ENCODE measurements at regions not wholly inside any gene's neighbourhood (a gene's known extent, or its start where the extent isn't known, plus 50 kb on each side); places are given as distances from the start of the nearest gene placed in this dataset.
"Not testable (repeated sequence)": the region's sequence is repeated elsewhere in the genome, so short reads cannot be mapped to it uniquely, and the experiment has no call there.

DNA sequence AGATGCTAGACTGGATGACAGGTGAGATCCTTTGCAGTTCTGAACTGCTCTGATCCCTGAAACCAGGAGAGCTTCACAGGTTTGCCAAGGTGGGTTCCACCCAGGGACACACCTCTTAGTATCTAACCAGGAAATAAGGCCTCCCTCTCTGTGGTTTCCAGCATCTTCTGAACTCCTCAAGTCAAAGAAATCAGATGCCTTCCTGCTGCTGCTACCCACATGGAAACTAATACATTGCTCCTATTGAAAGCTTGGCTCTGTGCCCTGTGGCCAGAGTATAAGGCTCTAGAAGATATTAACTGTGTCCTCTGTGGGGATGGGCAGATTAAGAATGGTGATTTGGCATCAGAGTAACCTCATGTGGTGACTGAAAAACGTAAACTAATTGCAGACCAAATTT is 75.0 kb upstream of the MRPS6 start:
- TF ChIP-seq, protein P1, sequence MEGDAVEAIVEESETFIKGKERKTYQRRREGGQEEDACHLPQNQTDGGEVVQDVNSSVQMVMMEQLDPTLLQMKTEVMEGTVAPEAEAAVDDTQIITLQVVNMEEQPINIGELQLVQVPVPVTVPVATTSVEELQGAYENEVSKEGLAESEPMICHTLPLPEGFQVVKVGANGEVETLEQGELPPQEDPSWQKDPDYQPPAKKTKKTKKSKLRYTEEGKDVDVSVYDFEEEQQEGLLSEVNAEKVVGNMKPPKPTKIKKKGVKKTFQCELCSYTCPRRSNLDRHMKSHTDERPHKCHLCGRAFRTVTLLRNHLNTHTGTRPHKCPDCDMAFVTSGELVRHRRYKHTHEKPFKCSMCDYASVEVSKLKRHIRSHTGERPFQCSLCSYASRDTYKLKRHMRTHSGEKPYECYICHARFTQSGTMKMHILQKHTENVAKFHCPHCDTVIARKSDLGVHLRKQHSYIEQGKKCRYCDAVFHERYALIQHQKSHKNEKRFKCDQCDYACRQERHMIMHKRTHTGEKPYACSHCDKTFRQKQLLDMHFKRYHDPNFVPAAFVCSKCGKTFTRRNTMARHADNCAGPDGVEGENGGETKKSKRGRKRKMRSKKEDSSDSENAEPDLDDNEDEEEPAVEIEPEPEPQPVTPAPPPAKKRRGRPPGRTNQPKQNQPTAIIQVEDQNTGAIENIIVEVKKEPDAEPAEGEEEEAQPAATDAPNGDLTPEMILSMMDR (conservative IDR thresholded peaks at IDR 0.05; ENCODE audit: low read depth): no peak
- ChIA-PET POLR2A (ENCODE audit: low non-redundant PET) (no interaction called here), CTCF (no interaction called here)
- H3K27ac ChIP-seq: no peak overlapping the region
- no peak for DNase-seq (ENCODE audit: low spot score)

DNA sequence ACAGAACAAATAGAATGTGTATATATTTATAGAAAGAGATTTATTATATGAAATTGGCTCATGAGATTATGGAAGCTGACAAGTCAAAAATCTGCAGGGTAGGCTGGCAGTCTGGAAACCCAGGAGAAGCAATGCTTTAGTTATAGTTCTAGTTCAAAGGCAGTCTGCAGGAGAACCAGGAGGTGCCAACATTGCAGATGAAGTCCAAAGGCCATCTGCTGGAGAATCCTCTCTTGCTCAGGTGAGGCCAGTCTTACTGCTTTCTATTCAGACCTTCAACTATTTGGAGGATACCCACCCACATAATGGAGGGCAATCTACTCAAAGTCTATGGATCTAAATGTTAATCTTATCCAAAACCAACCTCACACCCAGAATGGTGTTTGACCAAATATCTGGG is 75.9 kb upstream of the MRPS6 start:
- ChIA-PET CTCF (no interaction called here), POLR2A (ENCODE audit: low non-redundant PET) (no interaction called here)
- DNase-seq (ENCODE audit: low spot score): no peak
- no peak overlapping the region for H3K27ac ChIP-seq
- TF ChIP-seq, protein P1 (conservative IDR thresholded peaks at IDR 0.05; ENCODE audit: low read depth): no peak

DNA sequence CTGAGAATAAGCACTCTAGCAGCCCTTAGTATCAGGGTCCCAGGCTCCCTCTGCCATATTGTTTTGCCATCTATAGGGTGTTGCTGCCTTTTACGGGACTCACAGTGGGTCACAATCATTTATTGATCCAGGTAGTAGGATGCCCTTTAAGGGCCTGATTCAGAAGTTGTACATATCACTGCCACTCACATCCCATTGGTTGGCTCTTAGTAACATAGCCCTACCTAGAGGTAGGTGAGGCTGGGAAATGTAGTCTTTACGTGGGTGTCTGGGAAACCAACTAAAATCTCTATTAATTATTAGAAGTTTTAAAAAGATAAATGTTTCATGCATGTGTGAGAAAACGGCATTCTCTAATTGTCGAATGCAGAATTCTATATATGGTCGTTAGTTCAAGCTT is 78.8 kb upstream of the ATP5PO start:
- DNase-seq (ENCODE audit: low spot score): no peak
- no peak overlapping the region for H3K27ac ChIP-seq
- POLR2A ChIA-PET (ENCODE audit: low non-redundant PET): no interaction called here
- TF ChIP-seq, protein P1 (conservative IDR thresholded peaks at IDR 0.05; ENCODE audit: low read depth): no peak
- CTCF ChIA-PET: no interaction called here

DNA sequence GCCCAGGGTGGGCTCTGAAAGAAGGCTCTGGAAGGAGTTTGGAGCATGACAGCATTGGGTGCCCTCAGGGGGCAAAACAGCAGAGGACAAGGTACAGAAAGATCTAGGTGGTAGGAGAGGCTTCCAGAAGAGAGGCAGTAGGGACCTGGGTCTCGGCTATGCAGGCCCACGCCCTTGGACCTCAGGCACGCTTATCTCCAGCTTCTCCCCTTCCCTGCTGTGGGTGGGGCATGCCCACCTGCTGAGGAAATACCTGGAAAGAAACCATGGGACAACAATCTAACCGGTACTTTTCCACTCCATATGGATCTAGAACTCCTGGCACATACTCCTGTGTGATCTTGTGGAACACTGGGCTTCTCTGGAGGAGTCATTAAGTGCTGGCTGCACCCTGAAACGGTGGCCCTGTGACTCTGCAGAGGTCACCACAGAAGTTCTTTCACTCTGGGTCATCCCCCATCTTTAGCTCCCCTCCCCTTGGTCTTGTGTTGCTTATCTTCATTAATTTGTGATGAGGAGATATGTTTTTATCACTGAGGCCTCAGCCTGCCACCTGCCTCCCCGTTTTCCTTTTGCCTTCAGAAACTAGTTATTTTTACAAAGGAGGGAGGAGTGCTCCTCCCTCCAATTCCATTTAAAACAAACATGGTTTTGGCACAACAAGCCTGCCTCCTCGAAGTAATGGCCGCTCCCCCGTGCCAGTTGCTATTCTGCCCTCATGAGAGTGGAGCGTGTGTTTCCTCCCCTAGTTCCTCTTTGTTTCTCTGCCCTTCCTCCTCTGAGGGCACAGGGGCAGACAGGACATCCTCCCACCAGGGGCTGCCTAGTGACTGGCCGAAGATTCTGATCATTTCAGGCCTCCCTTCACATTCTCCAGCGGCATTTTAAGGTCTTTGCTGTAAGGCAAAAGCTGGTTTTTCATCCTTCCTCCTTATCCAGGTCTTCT is 78.0 kb upstream of the ATP5PO start:
- no peak for DNase-seq (ENCODE audit: low spot score)
- CTCF ChIA-PET: no interaction called here
- POLR2A ChIA-PET (ENCODE audit: low non-redundant PET): no interaction called here

DNA sequence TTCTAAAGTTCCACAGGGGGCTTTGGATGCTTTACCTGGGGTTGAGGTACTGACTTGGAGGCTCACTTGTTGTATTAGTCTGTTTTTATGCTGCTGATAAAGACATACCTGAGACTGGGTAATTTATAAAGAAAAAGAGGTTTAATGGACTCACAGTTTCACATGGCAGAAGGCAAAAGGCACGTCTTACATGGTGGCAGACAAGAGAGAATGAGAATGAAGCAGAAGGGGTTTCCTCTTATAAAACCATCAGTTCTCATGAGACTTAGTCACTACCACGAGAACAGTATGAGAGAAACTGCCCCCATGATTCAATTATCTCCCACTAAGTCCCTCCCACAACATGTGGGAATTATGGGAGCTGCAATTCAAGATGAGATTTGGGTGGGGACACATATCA is 76.8 kb upstream of the ATP5PO start:
- CTCF ChIA-PET; DNase-seq (ENCODE audit: low spot score); H3K27ac ChIP-seq; POLR2A ChIA-PET (ENCODE audit: low non-redundant PET): not testable (repeated sequence)

More for the DNA sequence above, 78.0 kb upstream of the ATP5PO start:
- no peak overlapping the region for H3K27ac ChIP-seq
- TF ChIP-seq, protein P1 (conservative IDR thresholded peaks at IDR 0.05; ENCODE audit: low read depth): no peak

DNA sequence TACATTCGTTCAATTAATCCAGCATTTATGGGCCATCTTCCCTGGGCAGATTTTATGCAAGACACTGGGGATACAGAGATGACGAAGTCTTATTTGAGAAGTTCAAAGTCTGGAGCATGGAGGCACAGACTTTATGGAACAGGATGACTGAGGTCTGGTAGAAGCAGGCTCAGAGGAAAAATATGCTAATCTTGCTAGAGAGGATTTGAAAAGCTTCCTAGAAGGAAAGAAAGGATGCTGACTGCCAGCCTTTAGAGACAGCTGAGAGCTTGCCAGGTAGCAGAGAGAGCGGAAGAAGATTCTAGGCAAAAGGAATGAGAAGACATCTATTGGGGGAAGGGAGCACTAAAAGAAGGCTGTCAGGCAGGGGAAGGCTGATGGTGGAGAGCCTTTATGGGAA is 75.5 kb upstream of the ATP5PO start:
- CTCF ChIA-PET: no interaction called here
- POLR2A ChIA-PET (ENCODE audit: low non-redundant PET): no interaction called here
- no peak for DNase-seq (ENCODE audit: low spot score)
- TF ChIP-seq, protein P1 (conservative IDR thresholded peaks at IDR 0.05; ENCODE audit: low read depth): no peak
- H3K27ac ChIP-seq: no peak overlapping the region

DNA sequence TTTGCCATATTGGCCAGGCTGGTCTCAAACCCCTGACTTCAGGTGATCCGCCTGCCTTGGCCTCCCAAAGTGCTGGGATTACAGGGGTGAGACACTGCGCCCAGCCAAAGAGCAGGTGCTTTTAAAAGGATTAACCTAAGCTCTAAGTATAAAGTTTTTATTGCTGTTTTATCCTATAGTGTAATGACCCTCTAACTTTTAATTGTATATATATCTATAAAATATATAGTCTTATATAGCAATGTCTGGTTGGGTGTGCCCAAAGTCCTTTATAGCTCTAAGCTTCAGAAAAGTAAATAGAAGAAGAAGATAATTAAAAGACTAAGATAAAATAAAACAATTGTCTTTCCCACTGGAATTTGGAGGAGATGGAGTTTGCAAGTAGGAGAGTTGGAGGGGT is 73.8 kb upstream of the ATP5PO start:
- CTCF ChIA-PET: no interaction called here

More for the DNA sequence above, 73.8 kb upstream of the ATP5PO start:
- POLR2A ChIA-PET (ENCODE audit: low non-redundant PET): no interaction called here
- TF ChIP-seq, protein P1 (conservative IDR thresholded peaks at IDR 0.05; ENCODE audit: low read depth): no peak
- H3K27ac ChIP-seq: no peak overlapping the region
- DNase-seq (ENCODE audit: low spot score): no peak

Data from RWPE1 (cell line).